HG03060 (cell line): ENCODE measurements at regions not wholly inside any gene's neighbourhood (a gene's known extent, or its start where the extent isn't known, plus 50 kb on each side); places are given as distances from the start of the nearest gene placed in this dataset.

ENCODE experiments used
- ATAC-seq: cut with Tn5 transposase; IDR thresholded peaks from one replicate; pipeline ENCODE4 v1.9.1; 2021; ENCODE audit warnings: low read depth, moderate number of reproducible peaks; ENCODE audit not compliant: unreplicated experiment

DNA sequence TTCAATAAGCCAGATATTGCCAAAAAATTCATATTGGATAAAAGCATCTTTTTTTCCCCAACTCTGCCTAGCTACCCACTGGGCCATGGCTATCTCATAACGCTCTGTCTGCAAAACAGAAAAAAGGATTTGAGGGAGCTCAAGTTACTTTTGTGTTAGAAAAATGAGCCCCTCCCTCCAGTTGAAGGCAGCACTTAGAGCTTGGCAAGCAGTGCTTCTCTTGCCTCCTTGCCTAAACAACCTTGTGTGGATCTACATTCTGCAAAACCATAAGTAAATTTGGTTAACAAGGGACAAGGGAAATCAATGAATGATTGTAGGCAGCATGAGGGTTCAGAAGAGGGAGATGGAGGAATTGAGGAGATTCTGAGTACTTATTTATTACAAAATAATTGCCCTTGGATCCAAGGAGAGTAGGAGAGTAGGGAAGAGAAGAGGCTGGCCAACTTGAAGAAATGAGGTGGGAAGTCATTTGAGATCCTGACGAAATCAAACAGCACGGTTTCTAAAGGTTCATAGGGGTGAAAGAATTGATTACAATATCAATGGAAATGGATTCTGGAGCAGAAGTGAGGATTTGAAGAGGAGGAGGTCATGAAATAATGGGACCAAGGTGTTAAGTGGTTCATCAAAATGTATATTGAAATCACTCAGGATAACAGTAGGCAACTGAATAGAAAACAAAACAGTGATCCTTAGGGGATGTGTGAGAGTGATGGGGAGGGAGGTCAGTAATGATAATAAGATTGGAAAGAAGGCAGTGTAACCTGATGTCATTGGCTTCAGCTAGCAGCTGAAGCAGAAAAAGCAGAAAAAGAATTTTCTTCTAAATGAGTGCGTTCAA lies 434.8 kb upstream of the IGFBP7 start:
- ATAC-seq = no peak

- ATAC-seq = no peak
These were observed 394.8 kb upstream of the IGFBP7 start for GRCh38 chr4:57504797-57505530.

- no peak for ATAC-seq
These were observed 394.0 kb upstream of the IGFBP7 start for GRCh38 chr4:57504139-57504538.

GRCh38 chr4:57501720-57502119 lies 391.5 kb upstream of the IGFBP7 start:
- ATAC-seq = no peak

DNA sequence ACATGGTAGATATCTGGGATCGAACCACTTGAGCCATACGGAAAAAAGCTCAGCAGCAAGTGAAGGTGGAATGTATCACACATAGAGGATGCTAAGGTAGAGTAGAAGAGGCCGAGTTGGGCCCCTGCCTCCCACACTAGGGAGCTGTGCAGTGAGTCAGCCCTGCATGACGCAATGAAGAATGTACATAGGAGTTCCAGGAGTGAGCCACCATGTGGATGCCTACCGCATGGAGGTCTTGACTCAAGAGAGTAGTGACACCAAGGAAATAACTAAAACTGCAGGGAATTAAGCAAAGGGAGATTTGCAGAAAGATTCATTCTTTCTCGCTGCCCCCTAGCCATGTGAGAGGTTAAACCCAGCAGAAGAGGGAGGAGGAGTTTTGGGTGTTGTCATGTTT lies 389.6 kb upstream of the IGFBP7 start:
- ATAC-seq = no peak

DNA sequence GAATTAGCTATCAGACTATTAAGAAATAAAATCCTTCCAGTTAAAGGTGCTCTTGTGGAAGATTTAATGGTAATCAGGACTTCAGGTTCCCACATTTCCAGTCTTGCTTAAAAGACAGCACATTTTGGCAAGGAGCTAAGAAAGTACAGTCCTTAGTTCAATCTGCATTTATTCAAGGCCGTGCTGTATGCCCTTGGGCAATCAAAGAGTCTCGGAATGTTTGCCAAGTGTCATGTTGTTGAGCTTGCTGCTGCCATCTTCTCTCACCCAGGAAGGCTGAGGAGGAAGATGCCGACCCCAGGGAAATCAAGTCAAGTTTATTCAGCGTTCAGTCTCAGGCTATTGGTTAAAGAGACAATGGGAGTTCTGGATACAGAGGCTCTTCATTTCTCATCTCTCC lies 388.1 kb upstream of the IGFBP7 start:
- ATAC-seq = no peak

GRCh38 chr4:57496697-57497471 lies 386.7 kb upstream of the IGFBP7 start:
- ATAC-seq = no peak

DNA sequence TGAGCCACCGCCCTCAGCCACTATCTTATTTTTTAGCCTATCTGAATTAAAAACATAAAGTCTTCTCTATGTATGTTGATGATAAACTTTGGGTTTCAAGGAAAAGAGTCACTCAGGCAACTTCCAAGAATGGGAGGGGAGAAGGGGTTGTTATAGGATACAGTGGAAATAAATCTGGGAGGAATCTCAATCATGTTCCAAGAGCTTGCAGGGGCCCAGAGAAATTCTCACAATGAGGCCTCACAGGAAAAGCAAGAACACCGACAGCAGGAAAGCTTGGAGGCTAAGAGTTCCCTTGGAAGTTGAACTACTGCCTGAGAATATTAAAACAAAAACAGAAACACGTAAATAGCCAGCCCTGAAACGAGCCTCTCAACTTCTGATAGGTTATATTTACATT lies 384.6 kb upstream of the IGFBP7 start:
- ATAC-seq = no peak

DNA sequence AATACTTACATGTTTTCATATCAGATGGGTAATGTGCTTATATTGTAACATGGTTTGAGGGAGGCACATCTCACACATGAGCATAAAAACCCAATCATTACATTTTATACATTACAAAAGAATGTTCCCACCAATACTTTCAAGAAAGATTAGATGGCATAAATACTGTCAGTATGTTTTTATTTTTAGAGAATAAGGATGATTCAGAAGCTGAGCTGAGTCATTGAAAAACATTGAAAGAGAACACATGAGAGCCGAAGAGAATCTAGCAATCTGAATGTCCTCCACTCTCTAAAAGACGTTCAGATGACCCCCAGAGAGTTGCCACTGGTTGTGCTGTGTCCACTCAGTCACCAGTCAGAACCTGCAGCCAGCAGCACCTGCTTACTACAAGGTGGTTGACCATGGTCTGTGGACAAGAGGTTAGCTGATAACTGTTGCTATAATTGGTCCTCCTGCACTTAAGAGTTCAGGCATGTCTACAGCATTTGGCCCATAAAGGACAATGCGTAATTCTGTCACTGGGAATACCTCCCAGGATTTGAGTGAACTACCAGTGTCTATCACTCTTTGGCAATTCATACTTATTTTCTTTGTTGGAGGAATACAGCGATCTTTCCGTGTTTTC lies 382.2 kb upstream of the IGFBP7 start:
- ATAC-seq = no peak

- no peak for ATAC-seq
These were observed 381.2 kb upstream of the IGFBP7 start for GRCh38 chr4:57491388-57491787.

DNA sequence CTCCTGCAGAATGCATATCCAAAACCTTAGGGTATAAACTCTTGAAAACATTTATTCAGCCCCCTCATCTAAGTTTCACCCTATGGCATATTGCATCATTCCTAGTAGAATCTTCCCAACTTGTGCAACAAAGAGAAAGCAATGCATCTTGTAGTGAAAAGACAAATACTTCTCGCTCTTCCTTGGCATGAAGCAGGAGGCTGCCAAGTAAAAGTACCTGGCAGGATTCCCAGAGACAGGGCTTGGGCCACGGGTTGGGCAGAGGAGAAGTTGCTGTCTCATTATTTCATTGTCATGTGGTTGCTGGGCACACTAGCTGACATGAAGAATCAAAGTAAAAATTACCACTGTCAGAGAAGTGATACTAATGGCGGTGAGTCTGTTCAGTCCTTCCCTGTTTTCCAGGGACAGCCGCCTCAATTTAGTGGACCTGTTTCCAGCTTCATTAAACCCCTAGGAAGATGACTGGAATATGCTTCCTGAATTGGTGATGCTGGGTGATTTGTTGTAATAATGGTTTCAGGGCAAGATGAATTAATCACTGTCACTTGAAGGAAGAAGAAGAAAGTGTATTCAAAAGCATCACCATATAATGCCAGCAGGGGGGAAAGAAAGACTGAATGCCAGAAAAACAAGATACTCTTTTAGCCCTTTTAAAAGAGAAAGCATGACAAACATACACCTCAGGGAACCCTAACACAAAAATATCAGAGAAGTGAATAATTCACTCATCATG lies 380.5 kb upstream of the IGFBP7 start:
- no peak for ATAC-seq

- ATAC-seq = no peak
These were observed 378.4 kb upstream of the IGFBP7 start for GRCh38 chr4:57488366-57489162.

GRCh38 chr4:57475424-57475823 lies 365.2 kb upstream of the IGFBP7 start:
- ATAC-seq = no peak

- no peak for ATAC-seq
These were observed 355.3 kb upstream of the IGFBP7 start for GRCh38 chr4:57465321-57466056.

- no peak for ATAC-seq
These were observed 352.7 kb upstream of the IGFBP7 start for GRCh38 chr4:57462843-57463242.

- no peak for ATAC-seq
These were observed 350.8 kb upstream of the IGFBP7 start for GRCh38 chr4:57460967-57461366.

DNA sequence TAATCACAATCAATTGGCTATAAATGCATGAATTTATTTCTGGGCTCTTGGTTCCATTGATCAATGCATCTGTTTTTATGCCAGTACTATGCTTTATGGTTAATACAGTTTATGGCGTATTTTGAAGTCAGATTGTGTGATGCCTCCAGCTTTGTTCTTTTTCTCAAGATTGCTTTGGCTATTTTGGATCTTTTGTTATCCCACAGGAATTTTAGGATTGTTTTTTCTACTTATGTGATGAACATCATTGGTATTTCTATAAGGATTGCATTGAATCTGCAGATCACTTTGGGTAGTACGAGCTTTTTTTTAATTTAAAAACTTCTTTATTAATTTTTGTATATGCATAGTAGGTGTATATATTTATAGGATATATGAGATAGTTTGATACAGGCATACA lies 338.7 kb upstream of the IGFBP7 start:
- no peak for ATAC-seq

DNA sequence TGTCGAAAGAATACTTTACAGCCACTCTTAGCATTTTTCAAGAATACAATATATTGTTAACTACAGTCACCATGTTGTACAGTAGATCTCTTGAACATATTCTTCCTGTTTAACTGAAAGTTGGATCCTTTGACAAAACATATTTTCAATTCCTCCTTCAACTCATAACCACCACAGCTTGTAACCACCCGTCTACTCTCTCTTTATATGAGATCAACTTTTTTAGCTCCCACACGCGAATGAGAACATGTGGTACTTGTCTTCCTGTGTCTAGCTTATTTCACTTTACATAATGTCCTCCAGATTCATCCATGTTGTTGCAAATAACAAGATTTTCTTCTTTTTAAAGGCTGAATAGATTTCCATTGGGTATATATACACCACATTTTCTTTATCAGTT lies 338.3 kb upstream of the IGFBP7 start:
- no peak for ATAC-seq

DNA sequence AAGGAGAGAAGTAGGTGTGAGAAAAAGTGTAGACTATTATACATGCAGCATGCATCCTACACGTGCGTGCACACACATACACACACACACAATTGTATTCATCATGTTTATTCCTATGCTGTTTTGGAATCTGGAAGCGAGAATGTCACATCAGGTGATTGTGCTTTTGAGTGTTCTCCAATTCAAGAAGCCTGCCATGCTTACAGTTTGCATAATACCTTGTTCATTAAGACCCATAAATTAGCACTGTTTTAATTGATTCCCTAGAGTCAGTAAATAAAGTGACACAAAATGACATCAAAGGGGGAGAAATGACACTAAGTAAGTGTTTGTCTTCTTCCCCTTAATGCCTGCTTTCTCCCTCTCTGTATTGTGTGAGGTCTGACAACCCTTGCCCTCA lies 336.1 kb upstream of the IGFBP7 start:
- ATAC-seq = no peak
